GM18858 (cell line): ENCODE measurements at regions not wholly inside any gene's neighbourhood (a gene's known extent, or its start where the extent isn't known, plus 50 kb on each side); places are given as distances from the start of the nearest gene placed in this dataset.

Experiments used
- ATAC-seq: cut with Tn5 transposase; IDR thresholded peaks from one replicate; pipeline ENCODE4 v1.9.1; 2021; ENCODE audit not compliant: unreplicated experiment

DNA sequence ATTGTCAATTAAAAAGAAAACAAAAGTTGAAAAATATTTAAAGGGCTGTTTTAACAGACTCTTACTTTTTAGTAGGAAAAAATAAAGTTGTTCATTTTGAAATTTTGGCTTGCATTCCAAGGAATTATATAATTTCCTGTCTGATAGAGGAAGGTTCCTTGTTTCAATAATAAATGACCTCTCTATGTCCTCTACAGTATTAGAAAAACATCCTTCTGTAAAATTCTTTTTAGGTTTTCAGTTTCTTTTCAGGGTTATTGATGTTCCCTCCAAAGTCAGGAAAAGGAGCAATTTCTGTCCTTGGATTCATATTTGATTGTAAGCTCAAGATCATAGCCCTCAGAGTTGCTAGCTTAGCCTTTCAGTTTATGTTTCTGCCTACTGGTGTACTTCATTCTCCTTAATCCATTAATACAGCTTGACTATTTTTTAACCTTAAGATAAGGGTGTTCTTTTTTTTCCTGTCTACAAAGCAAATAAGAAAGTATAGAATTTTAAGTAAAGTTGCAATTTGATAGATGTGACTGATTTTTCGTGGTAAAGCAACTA lies 125.2 kb upstream of the COL3A1 start:
- ATAC-seq: no peak

DNA sequence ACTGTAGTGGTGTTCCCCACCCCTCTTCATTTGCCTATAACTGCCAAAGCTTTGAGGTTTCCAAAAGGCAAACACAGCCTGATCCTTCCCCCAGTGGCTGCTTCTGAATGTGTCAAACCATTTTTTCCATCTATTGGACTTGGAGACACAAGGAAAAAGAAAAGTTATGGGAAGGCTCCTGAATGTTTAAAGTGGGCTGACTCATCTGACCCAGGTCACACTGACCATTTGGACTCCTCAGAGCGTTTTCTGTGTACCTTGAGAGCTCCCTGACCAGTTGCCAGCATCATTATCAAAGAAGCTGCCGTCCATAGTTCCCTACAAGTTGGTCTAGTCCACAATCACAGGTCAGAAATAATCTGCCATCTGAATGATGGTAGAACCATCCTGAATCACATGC lies 123.4 kb upstream of the COL3A1 start:
- ATAC-seq: no peak

DNA sequence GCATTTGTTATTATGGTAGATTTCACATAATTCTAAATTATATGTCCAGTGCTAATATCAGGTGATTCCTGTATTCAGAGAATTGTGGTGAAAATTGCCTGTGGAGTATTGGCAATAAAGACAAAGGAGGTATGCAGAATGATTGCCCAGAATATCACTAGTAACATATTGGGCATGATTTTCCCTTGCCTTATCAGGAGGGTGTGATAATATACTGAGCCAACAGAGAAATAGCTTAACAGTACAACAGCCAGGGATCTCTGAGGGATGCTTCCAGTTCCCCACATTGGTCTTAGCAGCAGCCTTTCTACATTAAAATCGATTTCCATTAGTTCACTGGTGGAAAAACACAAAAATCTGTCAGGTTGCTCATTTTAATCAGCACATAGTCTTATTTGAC lies 122.9 kb upstream of the COL3A1 start:
- ATAC-seq: no peak

DNA sequence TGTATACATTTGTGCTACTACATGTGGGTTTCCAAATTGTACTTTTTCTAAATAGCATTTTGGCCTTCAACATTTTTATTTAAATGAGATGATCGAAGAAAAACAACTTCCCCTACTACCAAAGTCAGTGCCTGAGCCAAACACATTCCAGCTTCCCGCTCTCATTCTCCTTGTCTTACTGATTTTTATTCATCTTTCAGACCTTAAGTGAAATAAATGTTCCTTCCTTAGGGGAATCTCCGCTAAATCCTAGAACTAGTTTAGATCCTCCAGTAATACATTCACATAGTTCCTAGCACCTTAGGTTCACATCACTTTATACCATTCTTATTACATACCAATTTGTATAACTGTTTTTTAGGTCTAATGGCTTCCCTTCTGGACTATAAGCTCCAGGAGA lies 122.3 kb upstream of the COL3A1 start:
- no peak for ATAC-seq

DNA sequence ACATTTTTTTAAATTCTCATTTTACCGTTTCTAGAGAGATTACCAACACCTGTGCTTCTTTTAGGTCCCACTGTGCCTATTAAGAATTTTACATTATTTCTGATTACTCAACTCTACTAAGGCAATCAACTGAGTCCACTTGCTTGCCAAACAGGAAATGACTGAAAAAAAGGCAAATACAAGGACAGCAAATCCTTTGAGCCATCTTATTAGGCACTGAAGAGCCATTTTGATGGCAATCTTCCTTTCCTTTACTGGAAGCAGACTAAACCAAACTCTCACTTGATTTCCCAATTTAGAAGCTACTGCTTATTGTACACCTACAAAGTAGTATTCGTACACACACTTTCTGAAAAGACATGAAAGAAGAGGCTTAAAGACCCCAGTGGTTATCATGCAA lies 121.4 kb upstream of the COL3A1 start:
- no peak for ATAC-seq

DNA sequence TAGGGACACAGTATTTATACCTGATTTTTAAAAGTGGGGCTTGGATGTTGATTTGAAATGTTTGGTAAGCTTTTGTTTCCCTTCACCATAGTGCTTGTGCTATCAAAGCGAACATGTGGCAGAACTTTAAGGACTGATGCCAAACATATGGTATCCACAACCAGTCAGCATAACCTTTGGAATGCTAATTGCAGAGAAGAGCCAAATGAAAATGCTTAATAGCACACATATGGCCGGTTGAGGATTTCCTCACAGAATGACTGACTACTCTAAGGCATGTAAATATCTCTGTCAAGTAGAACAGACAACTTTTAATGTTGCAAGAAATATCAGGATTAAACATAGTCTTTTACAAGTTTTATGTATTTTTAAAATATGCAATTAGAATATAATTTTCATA lies 120.9 kb upstream of the COL3A1 start:
- no peak for ATAC-seq

DNA sequence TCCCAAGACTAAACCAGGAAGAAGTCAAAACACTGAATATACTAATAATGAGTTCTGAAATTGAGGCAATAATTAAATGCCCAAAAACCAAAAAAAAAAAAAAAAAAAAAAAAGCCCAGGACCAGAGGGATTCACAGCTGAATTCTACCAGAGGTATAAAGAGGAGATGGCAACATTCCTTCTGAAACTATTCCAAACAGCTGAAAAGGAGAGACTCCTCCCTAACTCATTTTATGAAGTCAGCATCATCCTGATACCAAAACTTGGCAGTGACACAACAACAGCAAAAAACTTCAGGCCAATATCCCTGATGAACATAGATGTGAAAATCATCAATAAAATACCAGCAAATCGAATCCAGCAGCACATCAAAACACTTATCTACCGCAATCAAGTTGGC lies 108.5 kb upstream of the COL3A1 start:
- ATAC-seq: no peak

DNA sequence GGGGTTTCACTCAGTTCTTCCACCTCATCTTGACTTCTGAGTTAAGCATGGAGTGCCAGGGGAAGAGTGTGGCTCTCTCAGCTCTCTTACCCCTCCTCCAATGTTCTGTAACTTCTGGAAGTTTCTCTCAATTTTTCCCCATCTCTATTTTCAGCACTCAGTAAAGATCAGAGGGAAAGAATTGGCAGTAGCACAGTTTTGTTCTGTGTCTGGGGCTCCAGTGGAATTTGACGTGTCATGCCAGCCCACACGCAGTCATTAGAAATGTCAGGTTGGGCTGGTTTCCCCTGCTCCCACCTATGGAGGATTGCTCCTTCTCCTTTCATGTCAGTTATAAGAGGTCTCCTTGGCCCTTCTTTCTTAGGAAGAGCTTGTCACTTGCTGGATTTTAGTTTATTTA lies 104.6 kb upstream of the COL3A1 start:
- no peak for ATAC-seq

DNA sequence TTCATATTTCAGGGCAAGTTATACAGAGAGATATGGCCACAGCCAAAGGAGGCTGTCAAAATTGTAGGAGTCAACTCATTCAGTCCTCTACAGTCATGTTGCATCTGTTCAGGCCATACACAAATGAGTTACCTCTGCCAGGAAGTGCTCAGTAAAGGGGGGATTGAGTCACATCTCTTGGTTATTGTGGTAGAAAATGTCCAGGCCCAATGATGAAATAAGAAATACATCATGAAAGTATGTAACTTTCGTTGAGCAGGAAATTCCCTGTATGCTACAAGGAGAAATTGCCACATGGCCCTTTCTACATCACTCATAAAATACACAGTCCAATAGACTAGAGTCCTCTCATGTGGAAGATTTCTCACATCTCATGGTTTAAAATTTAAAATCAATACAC lies 103.9 kb upstream of the COL3A1 start:
- no peak for ATAC-seq

DNA sequence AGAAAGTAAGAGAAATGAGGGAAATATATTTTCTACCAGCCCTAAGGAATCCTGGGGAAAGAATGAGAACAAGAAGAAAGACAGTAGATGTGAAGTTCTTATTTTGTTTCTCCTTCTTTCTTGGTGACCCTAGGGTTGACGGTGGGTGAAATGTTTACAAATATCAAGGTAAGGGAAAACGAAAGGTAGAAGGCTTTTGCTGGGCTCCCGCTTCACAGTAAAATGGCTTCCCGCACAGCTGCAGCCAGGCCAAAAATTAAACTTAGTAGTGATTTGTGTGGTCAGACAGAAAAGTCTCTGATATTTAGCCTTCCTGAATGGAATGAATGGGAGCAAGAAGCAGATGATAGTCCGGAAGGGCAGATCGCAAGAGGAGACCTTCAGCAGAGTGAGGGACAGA lies 99.1 kb upstream of the COL3A1 start:
- ATAC-seq: no peak

DNA sequence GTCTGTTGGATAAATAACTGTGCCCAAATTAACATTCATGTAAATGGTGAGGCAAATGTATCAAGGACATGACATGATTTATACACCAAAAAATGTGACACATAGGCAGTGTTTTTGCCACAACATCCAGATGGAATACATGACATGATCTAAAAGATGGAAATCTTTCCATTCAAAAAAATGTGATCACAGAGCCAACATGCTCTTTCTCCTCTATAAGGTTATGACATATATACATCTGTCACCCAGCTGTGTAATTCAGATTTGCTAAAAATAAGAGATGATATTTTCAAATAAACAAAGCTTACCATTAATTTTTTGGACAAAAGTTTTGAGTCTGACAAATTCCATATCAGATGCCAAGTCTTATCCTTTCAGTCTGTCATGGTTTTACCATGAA lies 95.5 kb upstream of the COL3A1 start:
- no peak for ATAC-seq

DNA sequence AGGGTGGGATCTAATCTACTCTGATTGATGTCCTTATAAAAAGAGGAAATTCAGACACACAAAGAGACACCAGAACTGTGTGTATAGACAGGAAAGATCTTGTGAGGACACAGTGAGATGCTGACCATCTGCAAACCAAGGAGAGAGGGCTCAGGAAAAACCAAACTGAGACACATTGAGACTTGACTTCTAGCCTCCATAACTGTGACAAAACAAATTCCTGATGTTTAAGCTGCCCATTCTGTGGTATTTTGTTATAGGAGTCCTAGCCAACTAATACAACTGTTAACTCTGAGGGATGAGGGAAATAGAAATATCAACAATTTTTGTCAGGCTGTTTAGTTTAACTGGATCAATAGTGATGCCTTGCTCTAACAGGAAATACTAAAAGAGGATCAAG lies 93.4 kb upstream of the COL3A1 start:
- no peak for ATAC-seq

DNA sequence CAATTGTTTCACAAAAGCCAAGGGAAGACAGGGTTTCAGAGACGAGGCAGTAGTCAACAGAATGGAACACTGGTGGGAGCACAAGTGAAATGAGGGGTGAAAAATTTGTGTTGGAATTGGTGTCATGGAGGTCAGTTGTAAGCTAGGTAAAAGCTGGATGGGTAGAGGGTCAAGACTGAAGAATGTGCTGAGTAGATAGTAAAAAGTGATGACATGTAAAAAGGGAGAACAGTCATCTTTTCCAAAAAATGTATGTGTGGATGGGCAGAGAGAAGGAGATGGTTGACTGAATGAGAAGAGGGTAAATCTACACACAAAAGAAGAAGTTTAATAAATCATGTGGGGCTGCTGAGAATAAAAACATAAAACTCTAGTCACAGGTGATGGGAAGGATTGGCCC lies 92.7 kb upstream of the COL3A1 start:
- no peak for ATAC-seq

DNA sequence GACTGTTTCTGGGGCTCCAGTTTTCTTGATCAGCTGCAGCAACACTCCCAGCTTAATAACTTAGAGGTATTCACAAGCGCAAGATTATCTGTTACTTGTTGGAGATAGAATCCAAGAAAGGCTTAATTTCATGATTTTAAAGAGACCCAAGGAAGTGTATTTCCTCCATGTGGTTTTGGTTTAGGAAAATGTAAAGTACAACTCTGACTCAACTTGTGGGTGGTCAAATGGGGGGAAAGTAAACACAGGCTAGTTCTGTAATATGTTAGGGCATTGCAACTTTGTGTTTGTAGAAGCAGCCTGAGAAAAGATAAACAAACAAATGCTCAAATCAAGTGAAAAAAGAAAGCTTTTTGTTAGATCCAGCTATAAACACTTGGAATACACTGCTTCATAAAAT lies 90.1 kb upstream of the COL3A1 start:
- no peak for ATAC-seq

DNA sequence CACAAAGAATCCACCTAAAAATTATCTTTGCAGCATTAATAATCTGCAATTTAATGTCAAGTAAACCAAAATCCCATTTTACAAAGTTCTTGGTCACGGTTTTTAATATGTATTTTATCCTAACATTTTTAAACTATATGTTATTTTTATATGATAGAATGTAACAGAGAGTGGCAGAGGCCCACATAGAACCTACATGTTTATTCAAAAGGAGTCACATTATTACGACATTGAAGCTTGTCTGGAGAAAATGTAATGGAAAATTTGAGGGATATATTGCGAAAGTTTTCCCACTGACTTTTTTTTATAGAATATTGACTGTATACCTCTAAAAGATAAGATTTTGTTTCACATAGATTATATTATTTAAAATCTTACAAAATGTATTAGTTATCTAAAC lies 89.7 kb upstream of the COL3A1 start:
- no peak for ATAC-seq

DNA sequence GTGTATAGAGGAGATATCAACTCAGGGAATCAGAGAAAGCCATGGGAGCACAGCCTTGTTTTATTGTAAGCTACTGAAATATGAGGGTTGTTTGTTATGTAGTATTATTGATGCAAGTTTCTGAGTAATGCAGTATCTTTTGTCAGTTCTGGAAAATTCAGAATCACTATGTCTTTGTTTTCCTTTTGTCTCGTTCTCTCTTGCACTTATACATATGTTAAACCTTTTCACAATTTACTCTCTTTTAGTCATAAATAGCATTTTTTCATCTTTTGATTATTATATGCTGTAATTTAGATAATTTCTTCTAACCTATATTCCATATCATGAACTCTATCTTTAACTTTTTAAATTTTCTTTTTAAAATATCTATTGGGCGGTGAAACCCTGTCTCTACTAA lies 85.0 kb upstream of the COL3A1 start:
- no peak for ATAC-seq

DNA sequence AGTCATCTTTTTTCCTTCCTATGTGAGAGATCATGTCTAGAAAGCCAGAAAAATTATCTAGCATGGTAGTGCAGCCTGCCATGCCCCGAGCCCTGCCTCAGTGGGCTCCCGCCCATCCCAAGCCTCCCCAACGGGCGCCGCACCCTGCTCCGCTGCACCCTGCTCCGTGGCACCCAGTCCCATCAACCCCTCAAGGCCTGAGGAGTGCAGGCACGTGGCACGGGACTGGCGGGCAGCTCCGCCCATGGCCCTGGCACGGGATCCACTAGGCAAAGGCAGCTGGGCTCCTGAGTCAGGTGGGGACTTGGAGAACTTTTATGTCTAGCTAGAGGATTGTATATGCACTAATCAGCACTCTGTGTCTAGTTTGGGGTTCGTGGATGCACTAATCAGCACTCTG lies 83.4 kb upstream of the COL3A1 start:
- no peak for ATAC-seq

DNA sequence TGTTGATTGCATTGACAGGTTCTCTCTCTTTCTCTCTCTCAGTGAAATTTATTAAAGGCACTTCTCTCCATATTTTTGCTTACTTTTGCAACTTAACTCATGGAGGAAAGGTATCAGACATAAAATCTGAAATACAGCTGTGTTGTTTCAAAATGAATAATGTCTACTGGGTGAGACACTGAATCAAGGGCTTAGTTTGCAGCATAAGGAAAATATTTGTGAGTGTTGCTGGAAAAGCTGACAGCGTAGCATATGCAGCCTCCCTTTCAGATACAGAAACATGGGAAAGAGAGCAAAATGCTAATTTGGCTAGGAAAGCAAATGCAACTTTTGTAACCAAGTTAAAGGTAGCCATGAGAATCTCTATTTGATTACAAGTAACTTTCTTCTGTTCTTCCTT lies 81.5 kb upstream of the COL3A1 start:
- no peak for ATAC-seq

DNA sequence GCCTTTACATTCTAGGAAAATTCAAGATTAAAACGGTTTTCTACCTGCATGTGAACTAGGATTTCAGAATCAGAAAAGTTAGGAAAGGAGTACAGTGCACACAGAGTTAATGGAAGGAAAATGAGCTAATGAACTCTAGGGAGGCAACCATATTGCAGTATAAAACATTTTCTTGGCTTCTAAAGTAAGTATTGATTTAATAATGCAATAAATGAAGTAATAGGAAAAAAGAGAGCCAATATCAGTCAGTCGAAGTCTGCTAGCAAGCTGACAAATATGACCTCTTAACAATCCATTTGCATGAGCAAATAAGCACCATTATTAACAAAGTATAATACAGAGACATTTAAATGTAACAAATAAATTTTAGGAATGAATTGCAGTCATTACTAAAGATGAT lies 80.2 kb upstream of the COL3A1 start:
- ATAC-seq: no peak

DNA sequence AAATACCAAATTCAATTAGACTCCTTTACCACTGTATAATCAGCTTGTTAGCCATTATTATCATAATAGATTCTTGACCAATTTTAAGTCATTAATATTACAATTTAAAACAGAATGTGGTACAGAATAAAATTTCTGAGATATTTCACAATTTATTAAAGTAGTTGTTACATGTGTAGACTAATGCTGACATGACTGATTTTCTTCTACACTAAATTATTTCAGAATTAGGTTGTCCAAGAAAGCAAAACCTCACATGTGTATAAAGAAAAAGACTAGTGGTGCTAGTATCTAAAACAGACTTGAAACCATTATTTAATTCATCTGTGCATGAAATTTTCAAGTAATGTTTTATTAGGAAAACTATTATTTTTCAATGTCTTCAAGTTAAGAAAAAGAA lies 79.2 kb upstream of the COL3A1 start:
- ATAC-seq: no peak

DNA sequence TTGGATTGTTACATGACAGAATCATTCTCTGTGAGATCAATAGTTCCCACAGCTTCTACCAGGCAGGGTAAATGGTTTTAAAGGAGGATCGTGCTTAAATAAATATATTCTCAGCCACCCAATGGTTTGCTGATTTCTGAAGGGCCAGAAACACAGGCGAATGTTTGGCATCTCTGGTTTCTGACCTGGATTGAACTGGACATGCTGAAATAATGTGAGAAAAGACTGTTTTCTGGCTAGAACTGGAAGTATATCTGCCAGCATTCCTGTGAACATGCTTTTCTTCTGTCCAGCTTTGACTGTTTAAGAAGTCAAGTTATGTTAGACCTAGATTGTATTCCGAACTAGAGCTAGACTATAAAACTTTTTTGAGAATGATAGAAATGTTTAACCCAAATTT lies 77.1 kb upstream of the COL3A1 start:
- no peak for ATAC-seq

DNA sequence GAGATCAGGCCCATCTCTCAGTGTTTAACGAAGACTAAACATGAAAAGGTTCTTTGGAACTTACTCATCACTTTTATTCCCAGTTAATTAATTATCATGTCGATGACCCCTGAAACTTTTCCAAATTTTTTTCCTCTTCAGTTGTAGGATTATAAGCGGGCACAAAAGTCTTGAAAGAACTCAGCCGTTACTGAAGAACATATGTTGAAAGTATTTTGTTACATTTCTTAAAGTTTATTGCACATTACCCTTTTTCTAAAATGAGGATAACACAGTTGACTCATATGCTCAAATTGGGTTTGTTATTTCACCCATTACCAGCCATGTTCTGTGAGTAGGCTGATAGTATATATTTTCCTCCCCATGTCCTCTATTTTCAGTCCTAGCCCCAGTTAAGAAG lies 75.9 kb upstream of the COL3A1 start:
- no peak for ATAC-seq

DNA sequence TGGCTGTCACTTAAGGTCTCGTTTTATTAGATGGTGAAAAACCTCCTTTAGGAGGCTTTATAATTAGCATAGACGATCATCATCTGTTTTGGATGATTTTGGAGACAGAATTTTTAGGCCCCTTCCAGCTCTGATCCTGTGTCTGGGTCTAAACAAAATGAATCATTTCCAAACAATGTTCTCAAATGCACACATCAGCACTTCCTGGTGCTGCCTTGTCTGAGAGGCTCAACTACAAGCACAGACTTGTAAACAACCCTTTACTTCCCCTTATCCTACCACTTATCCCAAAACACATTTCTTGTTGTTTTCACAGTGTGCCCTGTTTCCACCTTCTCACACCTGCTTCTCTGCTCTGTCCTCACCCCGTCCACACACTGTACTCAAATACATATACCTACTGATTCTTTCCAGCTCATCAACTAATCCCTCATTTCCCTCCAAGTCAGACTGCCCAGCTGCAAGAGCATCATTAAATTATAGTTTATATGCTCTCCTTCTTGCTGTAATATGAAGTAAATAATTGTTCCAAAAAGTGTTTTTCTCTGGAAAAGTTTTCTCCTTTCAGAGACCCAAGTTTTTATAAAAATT lies 71.2 kb upstream of the COL3A1 start:
- no peak for ATAC-seq

DNA sequence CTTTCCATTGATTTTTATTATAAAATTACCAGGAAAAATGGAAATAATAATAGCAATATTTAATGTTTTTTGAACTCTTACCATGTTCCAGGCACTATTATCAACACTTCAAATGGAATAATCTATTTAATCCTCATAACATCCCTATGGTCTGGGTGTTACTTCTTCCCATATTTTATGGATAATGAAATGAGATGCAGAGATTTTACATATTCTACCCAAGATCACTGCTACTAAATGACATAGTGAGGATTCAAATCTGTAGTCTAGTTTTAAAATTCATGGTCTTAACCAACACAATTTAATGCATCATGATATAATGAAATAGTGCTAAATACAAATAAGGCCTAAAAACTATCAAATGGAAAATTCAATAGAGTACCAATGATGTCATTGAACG lies 70.4 kb upstream of the COL3A1 start:
- no peak for ATAC-seq
